ENCODE measurements at regions not wholly inside any gene's neighbourhood (a gene's known extent, or its start where the extent isn't known, plus 50 kb on each side); places are given as distances from the start of the nearest gene placed in this dataset.

- CTCF ChIA-PET: no interaction called here
- no TSS peak for BruUV-seq (replicated peaks)
These were observed 71.3 kb upstream of the EN2 start for GRCh38 chr7:155386608-155387007.

GRCh38 chr7:155387066-155387620, 70.8 kb upstream of the EN2 start:
- H3K4me1 Mint-ChIP-seq (ENCODE audit: low read depth, unreplicated experiment): no peaks in the 10 kb centered on the region
- no peaks in the 10 kb centered on the region for H3K27me3 ChIP-seq (replicated peaks; ENCODE audit: control insufficient read depth, insufficient read depth, low read length)

More at GRCh38 chr7:155386608-155387007, 71.3 kb upstream of the EN2 start:
- H3K4me3 Mint-ChIP-seq (ENCODE audit: unreplicated experiment): no peak overlapping the region
- no peak for TF ChIP-seq CTCF (IDR thresholded peaks at IDR 0.05; ENCODE audit: insufficient read depth in 1 of 2, low read depth in 1 of 2, low read length in 1 of 2, severe bottlenecking in 1 of 2, unreplicated experiment in 1 of 2)
- no peaks in the 10 kb centered on the region for H3K36me3 Mint-ChIP-seq (ENCODE audit: insufficient read depth, unreplicated experiment)
- intact Hi-C loops (cut with micrococcal nuclease; ENCODE audit: unreplicated experiment): no loop called here
- POLR2A ChIA-PET: no interaction called here
- no peak overlapping the region for H3K27ac Mint-ChIP-seq (ENCODE audit: unreplicated experiment)
- no peaks in the 10 kb centered on the region for H3K4me1 Mint-ChIP-seq (ENCODE audit: low read depth, unreplicated experiment)
- H3K27me3 Mint-ChIP-seq (ENCODE audit: insufficient read depth, unreplicated experiment): peaks cover 11% of the 10 kb centered on the region
- H3K9me3 Mint-ChIP-seq (ENCODE audit: unreplicated experiment): no peaks in the 10 kb centered on the region
- H3K4me3 ChIP-seq (ENCODE audit: low read depth, low read length): no peak overlapping the region
- no peak for DNase-seq
- no peaks in the 10 kb centered on the region for H3K36me3 ChIP-seq (ENCODE audit: control insufficient read depth, insufficient read depth, low read length)
- H3K4me1 ChIP-seq: peaks cover 5% of the 10 kb centered on the region; the same call in 1 of the 2 replicates
- H3K27me3 ChIP-seq (replicated peaks; ENCODE audit: control insufficient read depth, insufficient read depth, low read length): no peaks in the 10 kb centered on the region
- no peaks in the 10 kb centered on the region for H3K9me3 ChIP-seq

GRCh38 chr7:155388561-155388960, 69.4 kb upstream of the EN2 start:
- no peaks in the 10 kb centered on the region for H3K27me3 ChIP-seq (replicated peaks; ENCODE audit: control insufficient read depth, insufficient read depth, low read length)
- Mint-ChIP-seq H3K4me1 (ENCODE audit: low read depth, unreplicated experiment) (no peaks in the 10 kb centered on the region), H3K4me3 (ENCODE audit: unreplicated experiment) (no peak overlapping the region), H3K9me3 (ENCODE audit: unreplicated experiment) (no peaks in the 10 kb centered on the region), H3K27ac (ENCODE audit: unreplicated experiment) (no peak overlapping the region), H3K36me3 (ENCODE audit: insufficient read depth, unreplicated experiment) (no peaks in the 10 kb centered on the region), H3K27me3 (ENCODE audit: insufficient read depth, unreplicated experiment) (peaks cover 11% of the 10 kb centered on the region)
- H3K36me3 ChIP-seq (ENCODE audit: control insufficient read depth, insufficient read depth, low read length): no peaks in the 10 kb centered on the region
- POLR2A ChIA-PET: no interaction called here
- no peak overlapping the region for H3K4me3 ChIP-seq (ENCODE audit: low read depth, low read length)
- DNase-seq: no peak
- intact Hi-C loops (cut with micrococcal nuclease; ENCODE audit: unreplicated experiment): no loop called here
- CTCF ChIA-PET: interaction anchor here (1.0 kb wide), 1 partner anchor 475 kb away, joined by 3 read pairs; no protein-coding TSS in a partner anchor
- peaks cover 5% of the 10 kb centered on the region; the same call in 1 of the 2 replicates for H3K4me1 ChIP-seq
- no TSS peak for BruUV-seq (replicated peaks)
- H3K9me3 ChIP-seq: no peaks in the 10 kb centered on the region
- no peak for TF ChIP-seq CTCF (IDR thresholded peaks at IDR 0.05; ENCODE audit: insufficient read depth in 1 of 2, low read depth in 1 of 2, low read length in 1 of 2, severe bottlenecking in 1 of 2, unreplicated experiment in 1 of 2)

More at GRCh38 chr7:155387066-155387620, 70.8 kb upstream of the EN2 start:
- Mint-ChIP-seq H3K27me3 (ENCODE audit: insufficient read depth, unreplicated experiment) (peaks cover 11% of the 10 kb centered on the region), H3K9me3 (ENCODE audit: unreplicated experiment) (no peaks in the 10 kb centered on the region), H3K4me3 (ENCODE audit: unreplicated experiment) (no peak overlapping the region), H3K27ac (ENCODE audit: unreplicated experiment) (no peak overlapping the region), H3K36me3 (ENCODE audit: insufficient read depth, unreplicated experiment) (no peaks in the 10 kb centered on the region)
- Histone ChIP-seq H3K4me3 (ENCODE audit: low read depth, low read length) (no peak overlapping the region), H3K4me1 (peaks cover 5% of the 10 kb centered on the region; the same call in 1 of the 2 replicates), H3K9me3 (no peaks in the 10 kb centered on the region), H3K36me3 (ENCODE audit: control insufficient read depth, insufficient read depth, low read length) (no peaks in the 10 kb centered on the region)
- no peak for TF ChIP-seq CTCF (IDR thresholded peaks at IDR 0.05; ENCODE audit: insufficient read depth in 1 of 2, low read depth in 1 of 2, low read length in 1 of 2, severe bottlenecking in 1 of 2, unreplicated experiment in 1 of 2)
- no peak for DNase-seq
- ChIA-PET POLR2A (no interaction called here), CTCF (no interaction called here)
- intact Hi-C loops (cut with micrococcal nuclease; ENCODE audit: unreplicated experiment): no loop called here
- no TSS peak for BruUV-seq (replicated peaks)
